HG03520 (cell line): ENCODE measurements at regions not wholly inside any gene's neighbourhood (a gene's known extent, or its start where the extent isn't known, plus 50 kb on each side); places are given as distances from the start of the nearest gene placed in this dataset.
"Not testable (repeated sequence)": the region's sequence is repeated elsewhere in the genome, so short reads cannot be mapped to it uniquely, and the experiment has no call there.

ENCODE experiments used
- ATAC-seq: cut with Tn5 transposase; IDR thresholded peaks from one replicate; pipeline ENCODE4 v1.9.1; 2021; ENCODE audit warnings: mild to moderate bottlenecking, moderate library complexity; ENCODE audit not compliant: unreplicated experiment

- ATAC-seq, result not testable (repeated sequence)
These were observed 436.7 kb upstream of the CHRM2 start for GRCh38 chr7:136431736-136432135.

DNA sequence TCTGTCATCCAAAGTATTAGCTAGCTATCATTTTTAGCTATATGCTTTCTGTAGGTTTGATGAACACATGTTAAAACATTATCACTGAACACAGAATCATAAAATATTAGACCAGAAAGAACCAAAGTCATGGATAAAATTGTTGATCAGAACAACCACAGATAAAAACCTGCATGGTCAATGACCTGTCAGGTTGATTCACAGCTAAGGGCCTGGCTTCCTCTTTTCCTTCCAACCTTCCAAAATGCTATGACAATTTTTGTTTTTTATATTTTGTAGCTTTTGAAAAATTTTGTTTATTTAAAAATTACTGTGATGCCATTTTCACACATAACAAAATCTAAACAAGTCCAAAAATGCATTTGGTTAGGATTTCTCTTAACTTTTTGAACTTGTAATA, 444.4 kb upstream of the CHRM2 start:
- ATAC-seq, result no peak

DNA sequence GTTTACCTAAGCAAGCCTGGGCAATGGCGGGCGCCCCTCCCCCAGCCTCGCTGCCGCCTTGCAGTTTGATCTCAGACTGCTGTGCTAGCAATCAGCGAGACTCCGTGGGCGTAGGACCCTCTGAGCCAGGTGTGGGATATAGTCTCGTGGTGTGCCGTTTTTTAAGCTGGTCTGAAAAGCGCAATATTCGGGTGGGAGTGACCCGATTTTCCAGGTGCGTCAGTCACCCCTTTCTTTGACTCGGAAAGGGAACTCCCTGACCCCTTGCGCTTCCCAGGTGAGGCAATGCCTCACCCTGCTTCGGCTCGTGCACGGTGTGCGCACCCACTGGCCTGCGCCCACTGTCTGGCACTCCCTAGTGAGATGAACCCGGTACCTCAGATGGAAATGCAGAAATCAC, 442.6 kb upstream of the MTPN start:
- not testable (repeated sequence) for ATAC-seq

- no peak for ATAC-seq
These were observed 435.8 kb upstream of the MTPN start for GRCh38 chr7:136412952-136413351.

- ATAC-seq, result peak; percentile 94
These were observed 429.0 kb upstream of the MTPN start for GRCh38 chr7:136405931-136406777.

- ATAC-seq, result no peak
These were observed 426.4 kb upstream of the MTPN start for GRCh38 chr7:136403591-136403990.

DNA sequence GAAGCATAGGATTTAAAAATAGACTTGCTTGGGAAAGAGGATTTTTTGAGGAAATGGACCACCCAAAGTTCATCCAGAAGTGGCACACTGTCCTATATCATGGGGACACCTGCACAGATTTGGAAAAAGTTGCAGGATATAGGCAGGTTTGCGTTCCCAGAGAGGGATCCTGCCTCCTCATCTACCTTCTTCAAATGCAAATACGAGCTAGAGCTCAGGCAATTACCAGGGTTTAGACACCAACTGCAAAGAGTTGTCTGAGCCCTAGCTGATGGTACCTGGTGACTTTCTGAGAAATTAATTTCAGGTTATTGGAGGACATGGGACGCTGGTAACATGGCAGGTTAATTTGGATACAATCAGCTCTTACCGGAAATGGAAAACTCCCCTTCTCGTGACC, 423.7 kb upstream of the MTPN start:
- ATAC-seq, result no peak

- no peak for ATAC-seq
These were observed 422.2 kb upstream of the MTPN start for GRCh38 chr7:136399385-136399784.

GRCh38 chr7:136392856-136393255, 415.7 kb upstream of the MTPN start:
- no peak for ATAC-seq

GRCh38 chr7:136391371-136391770, 414.2 kb upstream of the MTPN start:
- ATAC-seq, result no peak

DNA sequence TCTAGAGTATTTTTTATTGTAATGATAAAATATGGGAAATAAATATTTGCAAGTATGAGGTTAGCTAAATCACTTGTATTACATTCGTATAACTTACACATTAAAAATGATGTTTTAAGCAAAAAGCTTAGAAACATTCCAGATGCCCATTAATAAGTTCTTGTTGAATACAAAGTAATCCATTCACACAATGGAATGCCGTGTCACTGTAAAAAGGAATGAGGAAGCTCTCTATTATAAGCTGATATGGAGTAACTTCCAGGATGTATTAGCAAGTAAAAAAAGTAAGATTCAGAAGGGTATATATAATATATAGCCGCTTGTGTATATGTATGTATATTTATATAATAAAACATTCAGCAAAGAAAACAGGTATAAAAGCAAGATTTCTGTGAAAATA, 412.8 kb upstream of the MTPN start:
- ATAC-seq, result no peak

- no peak for ATAC-seq
These were observed 409.7 kb upstream of the MTPN start for GRCh38 chr7:136386876-136387275.

DNA sequence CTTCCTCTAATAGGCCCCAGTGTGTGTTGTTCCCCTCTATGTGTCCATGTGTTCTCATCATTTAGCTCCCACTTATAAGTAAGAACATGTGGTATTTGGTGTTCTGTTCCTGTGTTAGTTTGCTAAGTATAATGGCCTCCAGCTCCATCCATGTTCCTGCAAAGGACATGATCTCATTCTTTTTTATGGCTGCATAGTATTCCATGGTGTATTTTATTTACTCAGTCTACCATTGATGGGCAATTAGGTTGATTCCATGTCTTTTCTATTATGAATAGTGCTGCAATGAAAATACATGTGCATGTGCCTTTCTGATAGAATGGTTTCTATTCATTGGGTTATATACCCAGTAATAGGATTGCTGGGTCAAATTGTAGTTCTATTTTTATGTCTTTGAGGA, 394.2 kb upstream of the MTPN start:
- not testable (repeated sequence) for ATAC-seq

- no peak for ATAC-seq
These were observed 393.0 kb upstream of the MTPN start for GRCh38 chr7:136370137-136370536.

- ATAC-seq, result no peak
These were observed 392.1 kb upstream of the MTPN start for GRCh38 chr7:136369225-136369624.

GRCh38 chr7:136359333-136359903, 382.3 kb upstream of the MTPN start:
- ATAC-seq, result peak; percentile 97

- peak; percentile 47 for ATAC-seq
These were observed 376.1 kb upstream of the MTPN start for GRCh38 chr7:136353287-136353686.

- ATAC-seq, result no peak
These were observed 371.5 kb upstream of the MTPN start for GRCh38 chr7:136348542-136349192.

GRCh38 chr7:136348142-136348541, 371.0 kb upstream of the MTPN start:
- no peak for ATAC-seq

- ATAC-seq, result no peak
These were observed 370.3 kb upstream of the MTPN start for GRCh38 chr7:136347488-136347887.

GRCh38 chr7:136342251-136342650, 365.1 kb upstream of the MTPN start:
- no peak for ATAC-seq

DNA sequence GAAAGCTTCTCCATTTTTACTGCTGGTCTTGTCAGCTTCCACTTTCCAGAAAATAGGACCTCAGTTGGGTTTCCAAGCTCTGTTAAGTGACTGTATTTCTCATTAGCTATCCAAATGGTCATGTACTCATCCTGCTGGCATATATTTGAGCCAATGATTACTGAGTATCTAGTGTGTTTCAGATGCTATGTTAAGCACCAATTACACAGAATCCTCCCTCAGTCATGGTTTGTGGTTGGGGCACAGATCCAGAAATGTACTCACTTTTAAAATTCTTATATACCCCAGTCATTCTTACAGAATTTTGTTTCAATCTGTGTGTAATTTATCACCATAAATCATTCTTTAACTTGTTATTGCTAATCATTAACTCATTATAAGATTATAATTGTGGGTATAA, 362.3 kb upstream of the MTPN start:
- ATAC-seq, result no peak
